Hematopoietic multipotent progenitor cell treated with erythropoietin and hydrocortisone succinate and interleukin-3 and kit ligand, for 17 days (in vitro differentiated cells): ENCODE measurements at regions not wholly inside any gene's neighbourhood (a gene's known extent, or its start where the extent isn't known, plus 50 kb on each side); places are given as distances from the start of the nearest gene placed in this dataset.
"Not testable (repeated sequence)": the region's sequence is repeated elsewhere in the genome, so short reads cannot be mapped to it uniquely, and the experiment has no call there.

Source experiments
- DNase-seq: peaks from one replicate; pipeline ENCODE4 v3.0.0-alpha.2; 2015; ENCODE audit warnings: low spot score

DNA sequence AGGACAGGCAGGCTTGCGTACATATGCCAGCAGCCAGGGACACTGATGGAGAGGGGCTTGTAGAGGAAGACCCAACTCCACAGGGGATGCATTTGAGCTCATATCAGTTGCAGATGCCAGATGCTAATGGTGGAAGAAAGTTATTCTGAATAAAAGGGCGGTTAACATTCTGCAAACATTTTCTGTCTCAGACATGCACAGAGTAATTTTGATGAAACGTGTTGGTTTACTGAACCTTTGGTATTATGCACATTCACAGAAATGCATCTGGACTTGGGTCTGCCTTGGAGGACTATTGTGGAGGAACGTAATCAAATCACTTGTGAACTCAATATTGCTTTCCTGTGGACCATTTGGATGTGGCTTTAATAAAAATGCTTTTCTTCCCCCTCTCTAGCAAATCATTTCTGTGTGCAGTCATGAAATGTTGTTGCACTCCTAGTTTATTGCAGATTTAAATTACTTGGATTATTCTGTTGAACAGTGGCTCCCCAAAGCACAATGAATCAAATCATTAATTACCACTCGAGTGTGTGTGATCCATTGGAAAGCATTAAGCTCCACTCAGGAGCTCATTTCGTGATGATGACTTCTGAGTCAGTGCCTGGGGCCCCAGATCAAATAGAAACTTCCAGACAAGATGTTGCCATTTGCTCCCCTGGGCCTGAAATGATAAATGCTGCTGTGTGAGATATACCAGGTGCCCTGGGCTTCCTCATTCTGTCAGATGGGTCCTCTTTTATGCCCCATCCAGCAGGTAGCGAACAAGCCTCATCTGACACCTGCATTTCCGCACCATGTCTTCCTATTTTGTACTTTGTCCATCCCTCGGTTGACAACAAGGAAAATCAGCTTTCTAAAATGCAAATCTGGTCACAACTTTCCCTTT is 697.0 kb upstream of the HS6ST1 start:
- DNase-seq, result no peak

DNA sequence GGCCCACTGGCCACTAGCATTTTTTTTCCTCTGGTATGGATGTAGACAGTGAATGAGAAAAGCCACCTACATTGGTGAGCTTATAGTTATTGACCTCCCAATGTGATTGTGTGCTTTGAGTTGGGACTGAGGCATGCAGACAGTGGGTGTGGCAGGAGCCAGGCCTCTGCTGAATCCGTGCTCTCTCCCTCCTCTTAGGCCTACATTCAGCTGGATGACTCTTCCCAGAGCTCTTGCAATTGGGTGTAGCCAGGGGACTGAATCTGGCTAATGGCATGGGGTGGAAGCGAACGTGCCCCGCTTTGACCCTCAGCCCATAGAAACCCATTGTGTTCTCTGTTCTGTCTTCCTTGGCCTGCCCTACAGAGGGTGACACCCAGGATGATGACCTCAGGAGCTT is 698.3 kb upstream of the HS6ST1 start:
- DNase-seq, result no peak

GRCh38 chr2:129024796-129025195 is 706.1 kb upstream of the HS6ST1 start:
- DNase-seq, result no peak

GRCh38 chr2:129035992-129036391 is 717.3 kb upstream of the HS6ST1 start:
- no peak for DNase-seq

- DNase-seq, result not testable (repeated sequence)
Measured at GRCh38 chr2:129043677-129044076, 725.0 kb upstream of the HS6ST1 start.

GRCh38 chr2:129046475-129046874 is 727.8 kb upstream of the HS6ST1 start:
- DNase-seq, result not testable (repeated sequence)

DNA sequence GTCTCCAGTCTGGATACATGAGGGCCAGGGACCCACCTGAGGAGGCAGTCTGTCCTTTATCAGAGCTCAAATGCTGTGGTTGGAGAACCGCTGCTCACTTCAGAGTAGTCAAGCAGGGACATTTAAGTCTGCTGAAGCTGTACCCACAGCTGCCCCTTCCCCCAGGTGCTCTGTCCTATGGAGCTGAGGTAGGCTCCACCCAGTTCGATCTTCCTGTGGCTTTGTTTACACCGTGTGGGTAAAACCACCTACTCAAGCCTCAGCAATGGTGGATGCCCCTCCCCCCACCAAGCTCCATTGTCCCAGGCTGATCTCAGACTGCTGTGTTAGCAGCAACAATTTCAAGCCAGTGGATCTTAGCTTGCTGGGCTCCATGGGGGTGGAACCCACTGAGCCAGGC is 731.4 kb upstream of the HS6ST1 start:
- no peak for DNase-seq

GRCh38 chr2:129055242-129055641 is 736.6 kb upstream of the HS6ST1 start:
- DNase-seq, result no peak

DNA sequence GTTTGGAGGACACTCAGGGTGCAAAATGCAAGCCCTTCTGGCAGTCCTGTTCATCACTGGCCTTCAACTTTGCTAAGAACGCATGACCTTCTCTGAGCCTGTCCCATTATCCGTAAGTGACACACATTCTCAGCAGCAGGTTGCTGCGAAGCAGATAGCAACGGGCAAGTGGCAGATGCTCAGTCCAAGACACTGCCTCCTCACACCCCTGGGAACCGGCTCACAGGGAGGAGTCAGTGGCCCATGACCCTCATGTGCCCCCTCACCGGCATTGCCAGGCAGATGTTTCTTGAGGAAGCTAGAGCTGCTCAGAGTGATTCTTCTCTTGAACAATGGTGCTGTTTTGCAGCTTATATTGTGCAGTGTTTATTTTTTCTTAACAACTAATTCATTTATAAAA is 737.2 kb upstream of the HS6ST1 start:
- DNase-seq, result no peak

DNA sequence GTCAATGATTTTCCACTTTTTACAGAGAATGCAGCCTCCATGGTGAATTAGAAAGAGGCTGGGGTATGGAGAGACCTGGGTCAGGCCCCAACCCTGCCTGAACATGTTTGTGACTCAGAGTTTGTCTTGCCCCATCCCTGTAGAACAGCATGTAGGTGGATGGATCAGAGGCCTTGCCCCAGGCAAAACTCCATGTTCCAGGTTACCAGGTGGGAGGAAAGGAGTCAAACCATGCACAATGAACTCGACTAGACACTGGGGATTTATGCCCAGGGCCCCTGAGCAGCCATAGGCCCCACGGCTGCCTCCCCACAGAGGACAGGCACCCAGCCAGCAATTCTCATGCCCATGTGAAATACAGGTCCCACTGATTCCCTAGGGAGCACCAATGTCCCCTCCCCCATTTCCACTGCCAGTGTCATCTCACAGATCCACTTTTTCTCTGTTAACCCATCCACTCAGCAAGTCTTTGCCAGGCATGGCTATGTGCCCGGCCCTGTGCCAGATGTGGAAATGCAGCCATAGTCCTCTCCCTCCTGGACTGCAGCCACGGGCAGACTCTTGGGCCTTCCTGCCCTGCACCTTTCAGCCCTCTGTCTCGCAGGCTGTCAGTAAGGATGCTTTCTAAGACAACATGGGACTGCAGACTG is 737.8 kb upstream of the HS6ST1 start:
- no peak for DNase-seq

GRCh38 chr2:129056959-129057317 is 738.3 kb upstream of the HS6ST1 start:
- DNase-seq, result no peak

- no peak for DNase-seq
Measured at GRCh38 chr2:129058981-129059380, 740.3 kb upstream of the HS6ST1 start.

- no peak for DNase-seq
Measured at GRCh38 chr2:129059476-129059875, 740.8 kb upstream of the HS6ST1 start.

- no peak for DNase-seq
Measured at GRCh38 chr2:129061069-129061768, 742.6 kb upstream of the HS6ST1 start.

DNA sequence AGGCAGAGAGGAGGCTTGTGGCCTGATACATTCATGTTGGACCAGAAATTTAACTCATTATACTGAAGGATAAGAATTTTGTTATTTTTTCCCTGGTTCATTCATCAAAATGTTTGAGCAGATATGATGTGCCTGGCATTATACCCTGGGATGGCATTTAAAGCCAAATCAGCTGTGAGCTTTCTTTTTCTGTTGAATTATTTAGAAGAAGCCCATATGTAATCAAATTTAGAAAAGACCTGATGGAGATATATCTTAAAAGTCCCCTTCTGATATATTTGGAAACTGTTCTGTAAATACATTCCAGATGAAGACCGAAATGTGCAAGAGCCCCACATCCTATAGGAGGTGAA is 743.1 kb upstream of the HS6ST1 start:
- DNase-seq, result no peak

DNA sequence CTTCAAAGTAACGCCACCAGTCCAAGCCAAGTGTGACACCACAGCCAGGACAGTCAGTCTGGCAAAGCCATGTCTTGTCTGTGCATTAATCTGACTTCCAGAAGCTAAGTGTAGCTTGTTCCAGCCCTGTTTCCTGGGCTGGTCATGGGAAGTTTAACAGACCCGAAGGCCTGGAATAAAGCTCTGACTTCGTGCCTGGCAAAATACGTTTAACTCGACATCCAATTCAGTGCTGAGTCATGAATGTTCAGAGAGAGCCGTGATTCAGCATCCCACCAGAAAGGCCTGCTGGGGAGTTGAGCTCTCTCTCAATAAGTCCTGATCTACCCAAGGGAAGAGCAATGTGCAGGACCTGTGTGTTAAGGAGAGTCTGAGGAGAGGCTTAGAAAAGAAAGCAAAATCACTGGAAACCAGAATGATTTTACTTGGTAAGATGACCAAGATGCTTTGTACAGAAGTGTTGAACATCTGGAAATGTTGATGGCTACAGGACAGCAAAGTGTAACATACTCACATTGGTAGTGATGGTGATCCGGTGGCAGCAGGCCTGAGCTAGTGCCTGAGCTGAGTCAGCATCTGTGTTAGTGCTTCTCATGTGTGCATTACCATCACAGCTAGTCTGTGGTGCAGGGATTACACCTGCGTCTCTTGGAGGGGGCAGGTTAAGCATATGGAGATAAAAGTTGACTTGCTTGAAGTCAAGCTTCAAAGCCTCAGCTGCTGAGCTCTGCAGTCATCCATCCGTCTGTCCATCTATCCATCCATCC is 743.7 kb upstream of the HS6ST1 start:
- DNase-seq, result no peak

- no peak for DNase-seq
Measured at GRCh38 chr2:129067070-129067469, 748.4 kb upstream of the HS6ST1 start.

DNA sequence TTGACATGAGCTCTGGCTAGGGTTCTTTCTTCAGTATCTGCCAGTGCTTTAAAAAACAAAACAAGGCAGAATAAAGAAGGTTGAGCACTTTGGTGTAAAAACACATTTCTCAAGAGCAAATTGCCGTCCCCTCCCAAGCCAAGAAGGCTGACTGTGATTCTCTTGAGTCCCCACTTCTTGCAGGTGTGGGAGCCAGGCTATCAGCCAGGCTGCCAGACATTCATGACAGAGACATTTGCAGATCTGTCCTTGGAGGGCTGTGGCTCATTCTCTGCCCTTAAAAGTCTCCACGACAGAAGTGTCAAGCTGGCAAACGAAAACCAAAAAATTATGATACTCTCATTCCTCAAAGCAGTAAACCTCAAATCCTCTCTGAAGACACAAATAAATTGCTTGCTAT is 749.3 kb upstream of the HS6ST1 start:
- DNase-seq, result no peak

DNA sequence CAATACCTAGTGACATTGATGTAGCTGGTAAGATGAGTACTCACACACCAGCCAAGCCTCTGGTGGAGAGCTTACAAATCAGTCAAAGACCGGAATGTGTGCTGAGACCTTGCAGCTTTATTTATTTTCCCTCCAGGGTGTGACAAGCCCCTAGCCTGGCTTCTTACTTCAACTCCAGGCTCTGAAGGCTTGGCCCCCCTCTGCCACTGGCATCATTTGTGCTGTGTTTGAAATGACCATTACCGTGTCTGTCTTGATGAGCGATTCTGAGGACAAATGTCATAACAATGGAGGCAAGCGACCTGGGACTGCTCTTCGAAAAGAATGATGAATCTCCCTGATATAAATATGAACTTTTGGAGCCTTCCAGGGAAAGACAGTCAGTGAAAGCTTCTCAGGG is 749.9 kb upstream of the HS6ST1 start:
- DNase-seq, result no peak

DNA sequence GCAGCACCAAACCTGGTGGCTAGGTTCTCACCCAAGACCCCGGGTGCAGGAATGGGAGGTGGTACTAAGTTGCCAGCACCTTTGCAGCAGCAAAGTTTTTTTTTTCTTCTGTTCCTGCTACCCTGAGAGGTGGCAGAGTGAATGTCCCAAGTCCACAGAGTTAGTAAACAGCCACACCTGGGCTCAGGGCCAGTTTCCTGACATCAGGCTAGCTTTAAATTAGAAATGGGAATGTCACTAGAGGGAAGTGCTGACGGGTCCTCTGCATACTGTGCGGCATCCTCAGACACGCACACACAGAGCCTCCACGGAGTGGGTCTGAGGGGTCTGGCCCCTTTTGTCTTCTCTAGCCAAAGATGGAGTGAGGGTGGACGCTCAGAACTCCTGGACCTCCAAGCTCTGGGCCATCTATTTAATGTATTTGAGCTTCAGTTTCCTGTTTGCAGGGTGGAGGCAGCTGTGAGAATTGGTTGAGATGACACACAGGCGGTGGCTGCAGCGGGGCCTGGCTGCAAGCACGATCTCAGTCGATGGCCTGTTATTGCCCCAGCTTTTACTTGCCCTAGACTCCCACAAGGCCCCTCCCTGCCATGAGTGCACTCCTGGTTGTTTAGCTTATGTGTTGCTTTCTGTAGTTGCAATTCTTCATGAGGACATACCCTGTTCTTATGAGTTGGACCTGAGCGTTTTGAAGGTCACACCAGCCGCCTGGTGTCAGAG is 751.4 kb upstream of the HS6ST1 start:
- no peak for DNase-seq

GRCh38 chr2:129070663-129071062 is 752.0 kb upstream of the HS6ST1 start:
- no peak for DNase-seq

GRCh38 chr2:129071531-129071930 is 752.9 kb upstream of the HS6ST1 start:
- no peak for DNase-seq
